Lower lobe of right lung (tissue), 2 donors: ENCODE measurements at regions not wholly inside any gene's neighbourhood (a gene's known extent, or its start where the extent isn't known, plus 50 kb on each side); places are given as distances from the start of the nearest gene placed in this dataset.
A peak's percentile ranks its signal among the peaks of the same experiment; 100 is the strongest.
"Not testable (repeated sequence)": the region's sequence is repeated elsewhere in the genome, so short reads cannot be mapped to it uniquely, and the experiment has no call there.

Source experiments
- ATAC-seq, 2 donors: fragments of 200-7000 bp; cut with Tn5 transposase; one replicate each; pipeline ENCODE4 v1.9.1; 2020 to 2022; ENCODE audit warnings: mild to moderate bottlenecking in 2 of 2, moderate library complexity in 2 of 2
- DNase-seq: peaks from one replicate; pipeline ENCODE4 v3.0.0-alpha.2; 2020
- H3K27ac ChIP-seq: fragments of 200-600 bp; one replicate; pipeline ENCODE4 v1.8.0; 2022
- H3K27me3 ChIP-seq: fragments of 200-600 bp; one replicate; pipeline ENCODE4 v1.8.0; 2022; ENCODE audit warnings: low read depth
- H3K36me3 ChIP-seq: fragments of 200-600 bp; one replicate; pipeline ENCODE4 v1.8.0; 2022; ENCODE audit warnings: mild to moderate bottlenecking
- H3K4me1 ChIP-seq: fragments of 200-600 bp; one replicate; pipeline ENCODE4 v1.8.0; 2022
- H3K4me3 ChIP-seq: fragments of 200-600 bp; one replicate; pipeline ENCODE4 v1.8.0; 2022; ENCODE audit warnings: mild to moderate bottlenecking
- H3K9me3 ChIP-seq: fragments of 200-600 bp; one replicate; pipeline ENCODE4 v1.8.0; 2022
- CTCF ChIP-seq: fragments of 200-600 bp; IDR thresholded peaks from one replicate; pipeline ENCODE4 v1.8.0; 2022; ENCODE audit warnings: antibody characterized with exemption, mild to moderate bottlenecking
- intact Hi-C: fragments of 100-400 bp; cut with DNase I; formaldehyde crosslinking; loops from one replicate; pipeline ENCODE4 v1.11.0; 2022
- donor health status: DM: no; HTN: yes; CAD: no; lungs with severe emphysema.

GRCh38 chr16:64346080-64346479 lies 775.8 kb downstream of the CDH11 start:
- ATAC-seq, result no peak
- intact Hi-C loops, result no loop called here

GRCh38 chr16:64345142-64345541 lies 776.7 kb downstream of the CDH11 start:
- Histone ChIP-seq H3K4me3 (no peak overlapping the region), H3K27ac (no peak overlapping the region), H3K9me3 (no peaks in the 10 kb centered on the region), H3K36me3 (no peaks in the 10 kb centered on the region), H3K27me3 (no peaks in the 10 kb centered on the region), H3K4me1 (no peaks in the 10 kb centered on the region)
- TF ChIP-seq CTCF, result no peak
- ATAC-seq (peak in 1 of 2 donors; percentile 30), DNase-seq (no peak)
- intact Hi-C loops, result no loop called here

More at GRCh38 chr16:64346080-64346479, 775.8 kb downstream of the CDH11 start:
- H3K27me3 ChIP-seq, result no peaks in the 10 kb centered on the region
- no peaks in the 10 kb centered on the region for H3K9me3 ChIP-seq
- no peak for TF ChIP-seq CTCF
- no peaks in the 10 kb centered on the region for H3K36me3 ChIP-seq
- H3K4me3 ChIP-seq, result no peak overlapping the region
- DNase-seq, result no peak
- no peaks in the 10 kb centered on the region for H3K4me1 ChIP-seq
- H3K27ac ChIP-seq, result no peak overlapping the region

- DNase-seq, intact Hi-C loops: not testable (repeated sequence)
Measured at GRCh38 chr16:64343820-64344443, 777.9 kb downstream of the CDH11 start.

GRCh38 chr16:64343061-64343819 lies 778.6 kb downstream of the CDH11 start:
- Histone ChIP-seq H3K36me3 (no peaks in the 10 kb centered on the region), H3K4me1 (no peaks in the 10 kb centered on the region), H3K27ac (no peak overlapping the region), H3K27me3 (no peaks in the 10 kb centered on the region), H3K9me3 (no peaks in the 10 kb centered on the region), H3K4me3 (no peak overlapping the region)
- DNase-seq (no peak), ATAC-seq (no peak)
- intact Hi-C loops, result no loop called here
- TF ChIP-seq CTCF, result no peak

More at GRCh38 chr16:64343820-64344443, 777.9 kb downstream of the CDH11 start:
- not testable (repeated sequence) for ATAC-seq, H3K27ac ChIP-seq, H3K36me3 ChIP-seq, H3K9me3 ChIP-seq, H3K4me1 ChIP-seq, H3K4me3 ChIP-seq, H3K27me3 ChIP-seq

GRCh38 chr16:64341336-64341735 lies 780.5 kb downstream of the CDH11 start:
- H3K9me3 ChIP-seq, DNase-seq, H3K27me3 ChIP-seq, H3K4me1 ChIP-seq, intact Hi-C loops, H3K4me3 ChIP-seq, ATAC-seq, H3K27ac ChIP-seq, H3K36me3 ChIP-seq: not testable (repeated sequence)

- Histone ChIP-seq H3K4me3 (no peak overlapping the region), H3K36me3 (no peaks in the 10 kb centered on the region), H3K27me3 (no peaks in the 10 kb centered on the region), H3K27ac (no peak overlapping the region), H3K4me1 (no peaks in the 10 kb centered on the region), H3K9me3 (no peaks in the 10 kb centered on the region)
- ATAC-seq (no peak), DNase-seq (no peak)
- TF ChIP-seq CTCF, result no peak
- intact Hi-C loops, result no loop called here
Measured at GRCh38 chr16:64339052-64339770, 782.7 kb downstream of the CDH11 start.
